H1 (cell line): ENCODE measurements at regions not wholly inside any gene's neighbourhood (a gene's known extent, or its start where the extent isn't known, plus 50 kb on each side); places are given as distances from the start of the nearest gene placed in this dataset.

Experiments
- CTCF ChIA-PET: fragments of 300-600 bp; sonication (Branson Sonifier 250); formaldehyde crosslinking; loops from one replicate; lab custom pipeline; 2021; ENCODE audit not compliant: partially characterized antibody; lab: Charles Lee
- POLR2A ChIA-PET: fragments of 300-600 bp; sonication (Branson Sonifier 250); formaldehyde crosslinking; loops from one replicate; lab custom pipeline; 2021; ENCODE audit warnings: inconsistent platforms; ENCODE audit not compliant: partially characterized antibody; lab: Charles Lee
- DNase-seq, 2 experiments: peaks; one replicate each; pipeline versions ENCODE4 v3.0.0 to v3.0.0-alpha.2; 2010 to 2022; ENCODE audit warnings: low spot score in 2 of 2, low read depth in 1 of 2, mixed read lengths in 1 of 2
- FAIRE-seq: peaks from 2 replicates; lab custom pipeline; 2011; peaks lifted over from hg19 to GRCh38; lab: Jason Lieb, UNC
- H2AFZ ChIP-seq: 2 replicates; pipeline ENCODE4 v1.8.1; 2012; ENCODE audit warnings: low read length, inconsistent platforms
- H2AK5ac ChIP-seq: 2 replicates; pipeline ENCODE4 v1.6.1; 2013; ENCODE audit warnings: low read depth, low read length
- H2BK120ac ChIP-seq: replicated peaks from 2 replicates; pipeline ENCODE3; 2013; ENCODE audit warnings: low read depth, low read length, inconsistent platforms
- H2BK12ac ChIP-seq: 2 replicates; pipeline ENCODE4 v1.6.1; 2013; ENCODE audit warnings: low read depth, low read length
- H2BK15ac ChIP-seq: 2 replicates; pipeline ENCODE4 v1.6.1; 2013; ENCODE audit warnings: low read length
- H2BK20ac ChIP-seq: 2 replicates; pipeline ENCODE4 v1.6.1; 2013; ENCODE audit warnings: low read length
- H2BK5ac ChIP-seq: 2 replicates; pipeline ENCODE4 v1.6.1; 2013; ENCODE audit warnings: low read depth, low read length
- H3K14ac ChIP-seq: 2 replicates; pipeline ENCODE4 v1.6.1; 2013; ENCODE audit warnings: inconsistent platforms; ENCODE audit not compliant: insufficient read length
- H3K18ac ChIP-seq: 2 replicates; pipeline ENCODE4 v1.6.1; 2013; ENCODE audit warnings: low read length; ENCODE audit errors: extremely low read depth
- H3K23ac ChIP-seq: 2 replicates; pipeline ENCODE4 v1.6.1; 2013; ENCODE audit warnings: inconsistent platforms; ENCODE audit not compliant: insufficient read length
- H3K23me2 ChIP-seq: 2 replicates; pipeline ENCODE4 v1.6.1; 2013; ENCODE audit warnings: low read depth, low read length
- H3K27ac ChIP-seq: 2 replicates; pipeline ENCODE4 v1.6.1; 2011; ENCODE audit warnings: low read depth, low read length, inconsistent platforms
- H3K27me3 ChIP-seq, 4 experiments: replicated peaks in 1 of 4; 1 replicate in 1 of 4; 2 replicates in 3 of 4; pipeline versions ENCODE4 v1.6.1 to v1.8.1; 2011 to 2013; ENCODE audit warnings: low read length in 3 of 4, mild to moderate bottlenecking in 3 of 4, inconsistent platforms in 2 of 4, mixed read lengths in 2 of 4, moderate library complexity in 1 of 4; ENCODE audit not compliant: control insufficient read depth in 3 of 4, insufficient read depth in 3 of 4; ENCODE audit errors: extremely low read depth in 1 of 4
- H3K36me3 ChIP-seq, 4 experiments: 2 replicates each; pipeline versions ENCODE4 v1.6.1 to v1.8.1; 2011 to 2013; ENCODE audit warnings: mild to moderate bottlenecking in 4 of 4, low read length in 3 of 4, moderate library complexity in 2 of 4, control low read depth in 1 of 4, inconsistent platforms in 1 of 4; ENCODE audit not compliant: insufficient read depth in 4 of 4, control insufficient read depth in 2 of 4
- H3K4ac ChIP-seq: replicated peaks from 2 replicates; pipeline ENCODE3; 2013; ENCODE audit warnings: low read length, low read depth, mixed read lengths, inconsistent platforms; ENCODE audit not compliant: insufficient read length
- H3K4me1 ChIP-seq, 4 experiments: replicated peaks in 1 of 4; 1 replicate in 1 of 4; 2 replicates in 3 of 4; pipeline versions ENCODE4 v1.6.1 to v1.8.1; 2011 to 2013; ENCODE audit warnings: low read length in 3 of 4, inconsistent platforms in 2 of 4, mixed read lengths in 1 of 4; ENCODE audit not compliant: insufficient read depth in 4 of 4, control insufficient read depth in 3 of 4
- H3K4me2 ChIP-seq, 2 experiments: 2 replicates each; pipeline versions ENCODE4 v1.6.1 to v1.8.1; 2011 to 2013; ENCODE audit warnings: low read depth in 2 of 2, low read length in 2 of 2, control low read depth in 1 of 2, inconsistent platforms in 1 of 2, mild to moderate bottlenecking in 1 of 2; ENCODE audit not compliant: insufficient read depth in 1 of 2
- H3K4me3 ChIP-seq, 4 experiments: fragments of 200-600, 300-600 bp in 1 of 4; sonication (generic), shearing (Covaris generic), sonication (Bioruptor Twin) in 1 of 4; 2 replicates each; pipeline versions ENCODE4 v1.5.1 to v1.8.1; 2011 to 2016; ENCODE audit warnings: low read length in 4 of 4, low read depth in 3 of 4, control low read depth in 2 of 4, inconsistent platforms in 2 of 4, mild to moderate bottlenecking in 2 of 4, mixed read lengths in 1 of 4, moderate library complexity in 1 of 4; ENCODE audit not compliant: insufficient read depth in 2 of 4; ENCODE audit errors: extremely low read depth in 1 of 4
- H3K56ac ChIP-seq: replicated peaks from 2 replicates; pipeline ENCODE3; 2013; ENCODE audit warnings: low read depth, mild to moderate bottlenecking, mixed read lengths, low read length, inconsistent platforms; ENCODE audit not compliant: insufficient read length
- H3K79me1 ChIP-seq: 2 replicates; pipeline ENCODE4 v1.6.1; 2013; ENCODE audit warnings: low read depth, low read length, control low read depth
- H3K79me2 ChIP-seq, 2 experiments: 2 replicates each; pipeline versions ENCODE4 v1.6.1 to v1.8.1; 2012 to 2013; ENCODE audit warnings: low read length in 2 of 2, mild to moderate bottlenecking in 2 of 2, inconsistent platforms in 1 of 2; ENCODE audit not compliant: insufficient read depth in 2 of 2, control insufficient read depth in 1 of 2
- H3K9ac ChIP-seq, 4 experiments: replicated peaks in 1 of 4; 1 replicate in 1 of 4; 2 replicates in 3 of 4; pipeline versions ENCODE4 v1.6.1 to v1.8.1; 2011 to 2013; ENCODE audit warnings: low read depth in 3 of 4, low read length in 3 of 4, control low read depth in 2 of 4, mild to moderate bottlenecking in 2 of 4, moderate library complexity in 2 of 4, inconsistent platforms in 1 of 4; ENCODE audit errors: extremely low read depth in 1 of 4
- H3K9me3 ChIP-seq, 2 experiments: 2 replicates each; pipeline versions ENCODE4 v1.6.1 to v1.8.1; 2012 to 2013; ENCODE audit warnings: mild to moderate bottlenecking in 2 of 2, moderate library complexity in 2 of 2, control low read depth in 1 of 2, inconsistent platforms in 1 of 2, low read depth in 1 of 2, low read length in 1 of 2, mixed read lengths in 1 of 2; ENCODE audit not compliant: insufficient read depth in 2 of 2
- H4K20me1 ChIP-seq, 2 experiments: replicated peaks in 1 of 2; 2 replicates each; pipeline versions ENCODE3 to v1.8.1; 2011 to 2013; ENCODE audit warnings: inconsistent platforms in 2 of 2, low read length in 2 of 2, mild to moderate bottlenecking in 1 of 2; ENCODE audit not compliant: insufficient read depth in 2 of 2, control insufficient read depth in 1 of 2
- H4K5ac ChIP-seq: 2 replicates; pipeline ENCODE4 v1.6.1; 2013; ENCODE audit warnings: low read length, low read depth, mixed read lengths, inconsistent platforms; ENCODE audit not compliant: insufficient read length
- H4K8ac ChIP-seq: 2 replicates; pipeline ENCODE4 v1.8.0; 2013; ENCODE audit warnings: mild to moderate bottlenecking, moderate library complexity, low read length, inconsistent platforms; ENCODE audit not compliant: insufficient read depth; ENCODE audit errors: extremely low read depth
- H4K91ac ChIP-seq: replicated peaks from 2 replicates; pipeline ENCODE3; 2013; ENCODE audit warnings: low read length, mixed read lengths, inconsistent platforms; ENCODE audit not compliant: insufficient read length
- BRCA1 ChIP-seq: IDR thresholded peaks from 2 replicates; pipeline ENCODE4 v1.6.1; 2012; ENCODE audit warnings: low read depth, low read length, improper control_type of control experiment
- GTF2F1 ChIP-seq: IDR thresholded peaks from 2 replicates; pipeline ENCODE4 v1.6.1; 2012; ENCODE audit warnings: low read depth, low read length, improper control_type of control experiment, borderline replicate concordance
- HDAC2 ChIP-seq, 2 experiments: fragments of 300-600 bp in 1 of 2; sonication (generic) in 1 of 2; IDR thresholded peaks; 2 replicates each; pipeline ENCODE4 v1.6.1; 2011 to 2012; ENCODE audit warnings: low read depth in 2 of 2, low read length in 2 of 2, mild to moderate bottlenecking in 2 of 2, moderate library complexity in 2 of 2, borderline replicate concordance in 1 of 2, inconsistent platforms in 1 of 2
- HDAC6 ChIP-seq: IDR thresholded peaks from one replicate; pipeline ENCODE4 v1.7.1; 2012; ENCODE audit warnings: low read depth, mild to moderate bottlenecking, inconsistent platforms, low read length, moderate library complexity
- NANOG ChIP-seq: IDR thresholded peaks from 2 replicates; pipeline ENCODE4 v1.6.1; 2011; ENCODE audit warnings: low read length, low read depth, mild to moderate bottlenecking, inconsistent platforms; ENCODE audit not compliant: insufficient read depth, poor library complexity, severe bottlenecking
- PHF8 ChIP-seq: fragments of 200-600 bp; sonication (generic); conservative IDR thresholded peaks from 2 replicates; pipeline ENCODE4 v1.7.1; 2012; ENCODE audit warnings: low read depth, mild to moderate bottlenecking, inconsistent platforms, low read length, moderate library complexity
- POU5F1 ChIP-seq: IDR thresholded peaks from 2 replicates; pipeline ENCODE4 v1.6.1; 2011; ENCODE audit warnings: low read depth, mild to moderate bottlenecking, low read length, moderate library complexity
- RAD21 ChIP-seq, 2 experiments: IDR thresholded peaks in 1 of 2; conservative IDR thresholded peaks in 1 of 2; 2 replicates each; pipeline ENCODE4 v1.6.1; 2011; ENCODE audit warnings: low read depth in 2 of 2, low read length in 2 of 2, improper control_type of control experiment in 1 of 2, inconsistent platforms in 1 of 2, mild to moderate bottlenecking in 1 of 2, moderate library complexity in 1 of 2
- SIX5 ChIP-seq: IDR thresholded peaks from 2 replicates; pipeline ENCODE4 v1.6.1; 2011; ENCODE audit warnings: mild to moderate bottlenecking, low read depth, low read length
- SP1 ChIP-seq: IDR thresholded peaks from 2 replicates; pipeline ENCODE4 v1.6.1; 2011; ENCODE audit warnings: low read depth, low read length
- TBP ChIP-seq: IDR thresholded peaks from 2 replicates; pipeline ENCODE4 v1.6.1; 2011; ENCODE audit warnings: low read depth, low read length, improper control_type of control experiment
- WGBS, 2 experiments: shearing (Covaris generic) in 1 of 2; methylation state at CpG; one replicate each; pipeline versions ENCODE4 v1.1.6 to v1.1.7; 2013 to 2015; ENCODE audit warnings: low lambda C conversion rate in 2 of 2, mixed read lengths in 2 of 2, inconsistent platforms in 1 of 2, low coverage in 1 of 2, missing lambda C conversion rate in 1 of 2; ENCODE audit not compliant: insufficient replicate concordance in 2 of 2, insufficient coverage in 1 of 2, insufficient read length in 1 of 2; ENCODE audit errors: extremely low coverage in 1 of 2, missing lambda C conversion rate in 1 of 2; 5-methylcytosine and 5-hydroxymethylcytosine counted together
- TF ChIP-seq, protein P1 (sequence below): IDR thresholded peaks from 2 replicates; pipeline ENCODE4 v1.6.1; 2012; ENCODE audit warnings: inconsistent platforms

DNA sequence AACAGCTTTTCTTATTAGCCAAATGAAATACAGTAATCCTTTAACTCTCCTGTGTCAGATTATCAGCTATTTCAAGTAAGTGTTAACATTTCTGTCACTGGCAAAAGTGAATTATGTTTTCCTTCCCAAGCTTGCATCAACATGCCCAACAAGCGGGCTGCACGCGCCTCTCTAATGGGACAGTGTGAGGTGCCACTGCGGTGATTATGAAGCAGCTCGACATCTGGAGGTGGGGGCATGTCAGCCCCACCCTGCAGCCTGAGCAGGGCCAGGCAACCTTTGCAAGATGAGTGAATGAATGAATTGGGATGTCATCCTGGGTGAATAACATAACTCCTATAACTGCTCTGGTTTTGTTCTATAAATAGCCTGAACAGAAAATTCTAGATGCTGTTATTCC, 301.4 kb downstream of the ZNF326 start:
- H3K18ac ChIP-seq: no peak overlapping the region
- no peak overlapping the region for H2BK5ac ChIP-seq
- H4K5ac ChIP-seq: no peak overlapping the region
- H2AK5ac ChIP-seq: no peak overlapping the region
- no peak overlapping the region for H3K4me3 ChIP-seq
- H2BK20ac ChIP-seq: no peak overlapping the region
- no peak overlapping the region for H2BK12ac ChIP-seq
- H3K79me1 ChIP-seq: no peaks in the 10 kb centered on the region
- no peaks in the 10 kb centered on the region for H3K36me3 ChIP-seq
- no peak overlapping the region for H3K27ac ChIP-seq
- no peak overlapping the region for H4K8ac ChIP-seq
- TF ChIP-seq, protein P1, sequence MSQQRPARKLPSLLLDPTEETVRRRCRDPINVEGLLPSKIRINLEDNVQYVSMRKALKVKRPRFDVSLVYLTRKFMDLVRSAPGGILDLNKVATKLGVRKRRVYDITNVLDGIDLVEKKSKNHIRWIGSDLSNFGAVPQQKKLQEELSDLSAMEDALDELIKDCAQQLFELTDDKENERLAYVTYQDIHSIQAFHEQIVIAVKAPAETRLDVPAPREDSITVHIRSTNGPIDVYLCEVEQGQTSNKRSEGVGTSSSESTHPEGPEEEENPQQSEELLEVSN: no peak
- no peak for TF ChIP-seq HDAC6
- no peak for TF ChIP-seq POU5F1
- TF ChIP-seq BRCA1: no peak
- no peak for TF ChIP-seq NANOG
- no peak for TF ChIP-seq SIX5
- TF ChIP-seq HDAC2 (IDR thresholded peaks at IDR 0.05; ENCODE audit: borderline replicate concordance in 1 of 2, low read depth in 2 of 2, low read length in 2 of 2): no peak
- no peak for TF ChIP-seq TBP
- TF ChIP-seq GTF2F1: no peak
- TF ChIP-seq SP1: no peak
- TF ChIP-seq PHF8: no peak
- TF ChIP-seq RAD21 (IDR thresholded peaks at IDR 0.05 in 1 of 2, conservative IDR thresholded peaks at IDR 0.05 in 1 of 2; ENCODE audit: low read depth in 2 of 2, low read length in 2 of 2): no peak
- FAIRE-seq: no peak
- no peak overlapping the region for H3K4me2 ChIP-seq
- no peaks in the 10 kb centered on the region for H3K79me2 ChIP-seq
- no peak overlapping the region for H4K91ac ChIP-seq
- H3K4ac ChIP-seq: no peak overlapping the region
- H2BK120ac ChIP-seq: no peak overlapping the region
- H3K9me3 ChIP-seq: no peaks in the 10 kb centered on the region
- no peak for DNase-seq
- no peaks in the 10 kb centered on the region for H3K4me1 ChIP-seq
- POLR2A ChIA-PET: interaction anchor here (0.6 kb wide), 1 partner anchor 87 kb away, joined by 4 read pairs; no protein-coding TSS in a partner anchor
- H3K27me3 ChIP-seq: no peaks in the 10 kb centered on the region
- H2BK15ac ChIP-seq: no peak overlapping the region
- CTCF ChIA-PET: interaction anchor here (1.0 kb wide), 1 partner anchor 182 kb away, joined by 3 read pairs; no protein-coding TSS in a partner anchor
- H3K9ac ChIP-seq: no peak overlapping the region
- H4K20me1 ChIP-seq: no peaks in the 10 kb centered on the region
- no peak overlapping the region for H2AFZ ChIP-seq
- no peak overlapping the region for H3K23ac ChIP-seq
- WGBS, 2 experiments: 96% methylated on average over 5 of the region's 5 CpGs; no CpG with 5 or more reads in 1 of the 2 experiments
- no peak overlapping the region for H3K14ac ChIP-seq
- H3K56ac ChIP-seq: no peak overlapping the region
- no peaks in the 10 kb centered on the region; the same call in 1 of the 2 replicates for H3K23me2 ChIP-seq
